ENCODE measurements at regions not wholly inside any gene's neighbourhood (a gene's known extent, or its start where the extent isn't known, plus 50 kb on each side); places are given as distances from the start of the nearest gene placed in this dataset.

- DNase-seq (ENCODE audit: low read depth in 2 of 2), result no peak
Observed at GRCh38 chr22:47388778-47389177, 626.3 kb downstream of the TBC1D22A start.

GRCh38 chr22:47388331-47388730, 625.9 kb downstream of the TBC1D22A start:
- no peak for DNase-seq (ENCODE audit: low read depth in 2 of 2)

- DNase-seq (ENCODE audit: low read depth in 2 of 2), result no peak
Observed at GRCh38 chr22:47386812-47387510, 624.5 kb downstream of the TBC1D22A start.

- DNase-seq (ENCODE audit: low read depth in 2 of 2), result no peak
Observed at GRCh38 chr22:47384977-47385376, 622.5 kb downstream of the TBC1D22A start.

GRCh38 chr22:47382164-47382890, 619.9 kb downstream of the TBC1D22A start:
- DNase-seq (ENCODE audit: low read depth in 2 of 2), result no peak

GRCh38 chr22:47381240-47381639, 618.8 kb downstream of the TBC1D22A start:
- no peak for DNase-seq (ENCODE audit: low read depth in 2 of 2)

- no peak for DNase-seq (ENCODE audit: low read depth in 2 of 2)
Observed at GRCh38 chr22:47380692-47381091, 618.2 kb downstream of the TBC1D22A start.

GRCh38 chr22:47379037-47379436, 616.6 kb downstream of the TBC1D22A start:
- no peak for DNase-seq (ENCODE audit: low read depth in 2 of 2)

- DNase-seq (ENCODE audit: low read depth in 2 of 2), result no peak
Observed at GRCh38 chr22:47377926-47378560, 615.6 kb downstream of the TBC1D22A start.

- no peak for DNase-seq (ENCODE audit: low read depth in 2 of 2)
Observed at GRCh38 chr22:47376901-47377505, 614.6 kb downstream of the TBC1D22A start.

- no peak for DNase-seq (ENCODE audit: low read depth in 2 of 2)
Observed at GRCh38 chr22:47376322-47376700, 613.9 kb downstream of the TBC1D22A start.

GRCh38 chr22:47375621-47376321, 613.3 kb downstream of the TBC1D22A start:
- no peak for DNase-seq (ENCODE audit: low read depth in 2 of 2)

- DNase-seq (ENCODE audit: low read depth in 2 of 2), result no peak
Observed at GRCh38 chr22:47374901-47375575, 612.6 kb downstream of the TBC1D22A start.

- no peak for DNase-seq (ENCODE audit: low read depth in 2 of 2)
Observed at GRCh38 chr22:47374273-47374771, 611.9 kb downstream of the TBC1D22A start.

- no peak for DNase-seq (ENCODE audit: low read depth in 2 of 2)
Observed at GRCh38 chr22:47373648-47374272, 611.3 kb downstream of the TBC1D22A start.

GRCh38 chr22:47372596-47373385, 610.3 kb downstream of the TBC1D22A start:
- no peak for DNase-seq (ENCODE audit: low read depth in 2 of 2)

GRCh38 chr22:47372111-47372581, 609.7 kb downstream of the TBC1D22A start:
- no peak for DNase-seq (ENCODE audit: low read depth in 2 of 2)

- DNase-seq (ENCODE audit: low read depth in 2 of 2), result no peak
Observed at GRCh38 chr22:47371263-47372090, 609.0 kb downstream of the TBC1D22A start.
